NCI-H187 (cell line): ENCODE measurements at regions not wholly inside any gene's neighbourhood (a gene's known extent, or its start where the extent isn't known, plus 50 kb on each side); places are given as distances from the start of the nearest gene placed in this dataset.

Experiments used
- DNase-seq, 2 experiments: peaks; one replicate each; lab custom pipeline; 2025; lab: John Stamatoyannopoulos, UW

DNA sequence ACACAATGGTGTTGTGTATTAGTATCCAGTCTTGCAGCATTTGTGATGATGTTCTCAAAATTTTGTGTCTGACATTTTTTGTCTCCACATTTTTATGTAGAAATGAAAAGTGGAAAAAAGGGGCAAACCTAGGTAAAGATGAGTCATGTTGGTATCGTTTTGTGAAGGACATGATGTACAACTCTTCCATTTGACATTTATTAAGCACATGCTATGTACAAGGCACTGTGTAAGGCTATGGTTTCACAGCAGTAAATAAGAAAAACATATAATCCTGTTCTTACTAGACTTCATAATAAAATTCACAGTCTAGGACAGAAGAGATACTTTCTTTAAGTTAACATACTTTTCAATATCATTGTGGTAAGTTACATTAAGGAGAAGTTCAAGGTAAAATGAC, 143.5 kb upstream of the CNTN4 start:
- DNase-seq, result no peak

DNA sequence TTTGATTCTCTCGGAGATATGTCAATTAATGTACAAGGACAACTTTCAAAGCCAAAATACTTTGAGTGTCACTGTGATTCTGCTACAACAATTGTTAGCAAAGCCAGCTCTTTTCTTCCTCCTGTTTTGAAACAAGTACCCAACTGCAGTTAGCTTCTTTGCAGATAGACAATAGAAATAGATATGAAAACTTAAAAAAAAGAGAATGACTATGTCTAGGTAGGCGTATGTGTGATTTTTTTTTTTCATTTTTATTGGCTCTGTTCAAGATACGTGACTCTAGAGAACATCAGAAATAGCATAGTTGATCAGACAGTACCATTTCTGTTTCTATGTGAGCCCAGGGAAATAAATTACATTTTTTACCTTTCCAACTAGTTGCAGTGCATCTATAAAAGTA, 142.9 kb upstream of the CNTN4 start:
- no peak for DNase-seq

DNA sequence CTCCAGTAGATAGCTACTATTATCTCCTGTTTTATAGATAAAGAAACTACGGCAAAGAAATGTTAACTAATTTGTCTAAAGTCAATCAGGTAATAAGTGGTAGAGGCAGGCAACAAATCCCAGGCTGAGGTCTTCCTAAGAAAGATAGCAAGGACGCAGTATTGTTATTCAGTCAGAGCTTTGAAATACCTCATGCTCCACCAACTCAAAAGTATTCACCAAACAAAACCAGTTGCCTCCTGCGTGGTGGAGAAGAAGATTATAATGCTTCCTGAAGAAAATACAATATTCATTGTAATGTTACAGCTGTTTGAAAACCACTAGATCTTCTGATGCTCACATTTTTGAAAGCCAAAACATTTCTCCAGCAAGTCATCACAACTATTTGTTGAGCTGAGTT, 138.2 kb upstream of the CNTN4 start:
- no peak for DNase-seq

DNA sequence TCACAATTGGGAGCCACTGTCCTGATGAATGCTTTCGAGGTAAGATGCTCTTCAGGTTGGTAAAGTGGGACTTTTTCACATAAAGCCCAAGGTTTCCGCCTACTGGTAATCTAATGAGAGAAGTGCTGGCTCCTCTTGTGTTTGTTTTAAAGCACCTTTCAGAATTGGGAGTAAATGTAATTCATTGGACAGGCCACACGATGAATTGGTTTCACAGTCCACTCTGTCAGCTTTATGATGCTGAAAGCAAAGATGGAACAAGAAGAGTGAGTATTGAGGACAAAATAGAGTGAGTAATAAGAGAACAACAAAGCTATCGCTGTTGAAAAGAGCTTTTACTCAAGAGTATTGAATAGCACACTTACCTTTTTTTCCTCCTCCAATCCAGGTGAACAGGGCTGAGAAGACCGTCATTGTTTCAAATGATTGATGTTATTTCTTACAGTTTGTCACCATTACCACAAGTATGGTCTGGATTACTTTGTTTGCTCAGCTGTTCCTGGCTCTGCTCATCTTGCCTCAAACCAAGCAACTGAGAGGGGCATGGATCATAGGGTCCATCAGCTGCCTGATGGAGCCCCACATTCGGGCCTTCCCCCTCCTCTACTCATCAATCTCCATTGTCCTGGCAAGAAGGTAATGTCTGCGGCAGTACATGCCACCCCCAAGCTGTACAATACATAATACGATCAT, 136.1 kb upstream of the CNTN4 start:
- DNase-seq, result peak; percentile 78 to 83

DNA sequence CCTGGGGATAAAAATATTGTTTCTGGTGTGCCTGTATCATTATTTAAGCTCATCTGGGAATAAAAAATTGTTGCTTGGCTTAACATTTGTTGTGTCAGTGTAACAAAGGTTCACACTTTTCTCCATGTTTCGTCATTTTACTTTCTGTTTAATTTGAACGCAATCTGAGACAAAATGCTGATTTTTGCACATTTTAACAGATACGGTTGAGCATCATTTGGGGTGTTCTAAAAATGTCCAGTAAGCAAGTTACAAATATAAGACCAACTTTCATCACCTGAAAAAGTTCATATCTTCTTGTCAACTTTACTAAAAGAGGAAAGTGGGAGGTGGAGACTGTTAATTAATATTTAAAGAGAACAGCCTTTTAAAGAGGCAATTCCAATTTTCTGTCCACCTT, 134.8 kb upstream of the CNTN4 start:
- no peak for DNase-seq

DNA sequence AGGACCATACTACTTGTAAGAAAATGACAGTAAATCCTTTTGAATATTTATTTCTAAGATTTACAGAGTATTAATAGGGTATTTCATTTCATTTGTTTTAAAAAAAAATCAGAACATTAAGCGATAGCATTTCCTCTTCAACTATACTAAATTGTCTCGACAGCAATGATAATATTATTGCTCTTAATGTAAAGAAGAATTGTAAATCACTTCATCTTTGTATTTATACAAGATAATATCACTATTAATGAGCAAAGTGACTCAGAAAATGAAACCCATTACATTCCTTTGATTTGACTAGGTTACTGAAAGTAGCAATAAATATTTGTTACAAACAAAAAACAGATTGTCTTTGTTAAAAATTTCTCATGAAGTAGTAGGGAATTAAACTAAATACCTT, 131.1 kb upstream of the CNTN4 start:
- no peak for DNase-seq

DNA sequence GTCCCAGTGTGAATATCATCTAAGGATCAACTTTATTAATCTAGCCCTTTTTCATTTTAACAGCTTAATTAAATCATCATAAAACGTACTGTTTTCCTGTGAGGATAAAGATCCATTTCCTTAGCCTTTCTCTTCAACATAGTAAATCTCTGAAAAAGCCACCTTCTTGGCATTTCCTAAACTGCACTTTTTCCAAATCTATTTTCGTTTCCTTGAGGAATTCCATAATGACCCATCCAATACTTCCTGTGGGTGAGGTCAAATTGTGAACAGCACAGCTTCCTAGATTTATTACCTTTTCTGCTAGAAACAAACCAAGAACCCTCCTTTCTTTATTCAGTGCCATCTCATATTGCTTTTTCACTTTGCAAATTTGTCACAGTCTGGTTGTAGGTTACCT, 129.4 kb upstream of the CNTN4 start:
- no peak for DNase-seq

DNA sequence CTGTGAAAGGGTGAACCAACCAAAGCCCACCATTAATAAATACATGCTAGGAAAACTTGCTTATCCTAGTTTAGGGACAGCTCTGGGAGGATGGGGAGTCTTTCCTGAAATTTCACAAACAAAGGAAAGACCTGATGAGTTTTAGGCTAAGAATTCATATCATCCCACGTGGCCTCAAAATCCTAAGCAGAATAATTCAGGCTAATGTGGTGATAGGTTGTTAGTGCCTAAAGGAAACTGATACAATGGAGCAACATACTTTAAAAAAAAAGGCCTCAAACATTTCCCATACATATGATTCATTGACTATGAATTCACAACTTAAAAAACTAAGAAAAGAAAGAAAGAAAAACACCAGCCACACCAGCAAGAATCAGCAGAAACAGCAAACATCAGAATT, 126.9 kb upstream of the CNTN4 start:
- no peak for DNase-seq

DNA sequence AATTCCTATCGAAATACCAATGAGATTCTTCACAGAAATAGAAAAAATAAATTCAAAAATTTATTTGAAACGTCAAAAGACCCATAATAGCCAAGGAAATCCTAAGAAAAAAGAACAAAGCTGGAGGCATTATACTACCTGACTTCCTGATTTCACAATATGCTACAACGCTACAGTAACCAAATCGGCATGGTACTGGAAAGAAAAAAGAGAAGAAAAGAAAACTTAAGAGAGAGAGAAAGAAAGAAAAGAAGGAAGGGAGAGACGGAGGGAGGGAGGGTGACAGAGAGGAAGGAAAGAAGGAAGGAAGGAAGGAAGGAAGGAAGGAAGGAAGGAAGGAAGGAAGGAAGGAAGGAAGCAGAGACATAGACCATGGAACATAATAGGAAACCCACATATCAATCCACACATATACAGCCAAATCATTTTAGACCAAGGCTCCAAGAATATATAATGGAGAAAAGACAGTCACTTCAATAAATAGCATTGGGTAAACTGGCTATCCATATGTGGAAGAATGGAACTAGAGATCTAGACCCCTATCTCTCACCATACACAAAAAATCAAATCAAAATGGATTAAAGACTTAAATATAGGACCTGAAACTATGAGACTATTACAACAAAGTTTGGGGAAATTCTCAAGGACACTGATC, 118.6 kb upstream of the CNTN4 start:
- no peak for DNase-seq

DNA sequence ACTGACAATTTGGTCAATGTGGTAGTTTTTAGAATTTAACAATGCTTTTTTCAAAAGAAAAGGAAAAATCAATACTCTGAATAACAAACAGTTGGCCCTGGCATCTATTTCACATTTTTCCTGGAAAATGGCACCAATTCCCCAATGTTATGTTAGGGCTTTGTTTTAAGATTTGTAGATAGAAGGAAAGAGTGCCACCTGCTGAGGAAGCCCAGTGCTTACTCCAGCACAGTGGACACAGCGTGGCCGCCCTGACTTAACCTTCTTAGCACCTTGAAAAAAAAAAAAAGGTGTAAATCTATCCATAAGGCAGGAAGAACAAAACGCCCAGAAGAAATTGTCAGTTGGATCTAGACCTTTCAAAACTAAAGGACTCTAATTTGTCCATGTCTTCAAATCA, 110.7 kb upstream of the CNTN4 start:
- DNase-seq, result no peak

DNA sequence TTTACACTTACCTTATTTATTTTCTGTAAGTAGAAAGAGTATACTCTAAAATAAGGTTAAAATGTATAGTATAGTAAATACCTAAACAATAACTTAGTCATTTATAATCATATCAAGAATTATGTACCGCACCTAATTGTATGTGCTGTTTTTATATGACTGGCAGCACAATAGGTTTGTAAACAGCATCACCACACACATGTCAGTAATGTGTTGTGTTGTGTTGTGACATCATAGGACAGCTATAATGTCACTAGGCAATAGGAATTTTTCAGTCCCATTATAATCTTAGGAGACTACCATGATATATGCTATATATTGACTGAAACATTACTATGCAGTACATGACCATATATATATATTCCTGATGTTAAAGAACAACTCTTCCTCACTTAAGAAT, 99.9 kb upstream of the CNTN4 start:
- no peak for DNase-seq

DNA sequence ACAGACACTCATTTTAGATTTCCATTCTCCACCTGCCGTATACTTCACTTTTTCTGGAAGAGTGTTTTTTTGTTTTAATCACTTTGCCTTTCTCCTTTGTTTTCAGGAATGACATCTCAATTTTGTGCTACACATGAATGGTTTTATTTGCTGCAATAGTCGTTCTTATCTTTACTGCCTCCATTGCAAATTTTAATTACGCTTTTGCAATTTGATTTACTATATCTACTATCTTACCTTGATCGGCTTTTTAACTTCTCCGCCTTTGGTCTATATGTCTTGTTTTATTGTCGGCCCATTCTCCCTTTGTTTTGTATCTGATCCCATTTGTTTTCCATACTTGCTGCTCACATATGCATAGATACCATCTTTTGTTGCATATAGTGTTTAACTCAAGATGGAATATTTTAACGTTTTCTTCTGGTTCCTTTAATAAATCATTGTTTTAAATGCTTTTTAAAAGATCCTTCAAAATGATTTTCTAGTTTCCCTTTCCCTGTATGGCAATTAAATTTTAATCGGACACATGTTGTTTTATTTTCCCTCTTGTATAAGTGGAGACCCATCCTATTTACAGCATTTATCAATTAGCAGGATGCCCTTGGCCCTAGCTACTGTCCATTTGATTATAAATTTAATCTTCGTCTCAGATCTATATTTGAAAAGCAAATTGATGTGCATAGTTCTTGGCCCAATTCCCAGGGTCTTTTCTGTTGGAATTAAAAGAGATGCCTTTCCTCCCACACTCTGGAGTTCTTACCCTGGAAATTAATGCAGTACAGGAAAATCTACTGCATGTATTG, 97.2 kb upstream of the CNTN4 start:
- DNase-seq, result no peak

DNA sequence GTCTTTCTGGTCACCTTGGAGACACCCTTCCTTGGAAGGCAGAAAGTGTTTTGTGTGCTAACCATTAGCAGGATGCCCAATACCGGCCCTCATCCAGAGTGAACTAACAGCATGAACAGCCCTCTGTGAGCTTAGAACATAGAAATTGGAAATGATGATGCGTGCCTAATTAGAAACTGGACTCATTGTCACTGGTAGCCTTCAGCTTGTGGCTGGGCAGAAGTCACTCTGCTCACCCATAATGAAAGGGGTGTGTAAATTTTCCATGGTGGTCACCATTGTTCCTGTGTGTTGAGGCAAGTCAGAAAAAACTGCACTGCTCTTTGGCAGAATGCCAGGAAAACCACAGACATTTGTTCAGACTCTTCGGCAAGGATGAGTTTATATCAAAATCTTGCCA, 74.7 kb upstream of the CNTN4 start:
- peak; percentile 3 to 30 for DNase-seq

DNA sequence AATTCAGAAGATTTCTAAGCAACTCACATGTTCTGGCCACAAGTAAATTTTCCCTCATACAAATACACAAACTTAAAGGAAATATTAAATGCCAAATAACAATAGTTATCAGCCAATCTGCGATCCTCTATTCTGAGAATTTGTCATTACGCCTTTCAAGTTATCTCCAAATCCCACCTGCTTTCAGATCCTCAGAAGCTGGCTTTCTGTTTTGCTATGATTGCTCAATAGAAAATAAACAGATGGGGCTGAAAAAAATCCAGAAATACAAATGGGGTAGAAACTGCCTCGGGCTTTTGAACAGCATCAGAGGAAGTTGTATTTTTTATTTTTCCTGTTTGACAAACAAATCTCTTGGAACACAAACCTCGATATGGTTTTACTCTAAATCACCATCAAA, 74.0 kb upstream of the CNTN4 start:
- DNase-seq, result no peak

DNA sequence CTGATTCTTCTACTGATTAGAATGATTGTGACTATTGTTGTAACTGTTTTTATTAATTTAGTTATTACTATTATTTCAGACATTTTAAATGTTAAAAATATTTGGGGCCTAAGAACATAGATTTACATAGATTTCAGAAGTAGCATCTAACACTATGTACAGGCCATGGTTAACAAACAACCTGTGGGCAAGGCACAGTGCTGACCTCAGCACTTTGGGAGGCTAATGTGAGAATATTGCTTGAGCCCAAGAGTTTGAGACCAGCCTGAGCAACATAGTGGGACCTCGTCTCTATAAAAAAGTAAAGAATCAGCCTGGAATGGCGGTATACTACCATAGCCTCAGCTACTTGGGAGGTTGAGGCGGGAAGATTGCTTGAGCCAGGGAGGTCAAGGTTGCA, 69.1 kb upstream of the CNTN4 start:
- no peak for DNase-seq

DNA sequence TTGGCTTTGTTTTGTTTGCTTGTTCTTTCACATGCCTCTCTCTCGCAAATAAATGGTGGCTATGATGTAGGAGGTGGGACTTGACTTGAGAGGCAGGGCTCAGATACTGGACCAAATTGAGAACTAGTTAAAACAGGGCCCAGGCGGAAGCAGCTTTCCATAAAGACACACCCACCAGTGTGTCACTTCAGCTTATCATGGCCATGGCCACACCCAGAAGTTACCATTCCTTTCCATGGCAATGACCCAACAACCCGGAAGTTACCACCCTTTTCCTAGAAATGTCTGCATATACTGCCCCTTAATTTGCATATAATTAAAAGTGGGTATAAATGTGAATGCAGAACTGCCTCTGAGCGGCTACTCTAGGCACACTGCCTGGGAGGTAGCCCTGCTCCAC, 62.6 kb upstream of the CNTN4 start:
- DNase-seq, result no peak

DNA sequence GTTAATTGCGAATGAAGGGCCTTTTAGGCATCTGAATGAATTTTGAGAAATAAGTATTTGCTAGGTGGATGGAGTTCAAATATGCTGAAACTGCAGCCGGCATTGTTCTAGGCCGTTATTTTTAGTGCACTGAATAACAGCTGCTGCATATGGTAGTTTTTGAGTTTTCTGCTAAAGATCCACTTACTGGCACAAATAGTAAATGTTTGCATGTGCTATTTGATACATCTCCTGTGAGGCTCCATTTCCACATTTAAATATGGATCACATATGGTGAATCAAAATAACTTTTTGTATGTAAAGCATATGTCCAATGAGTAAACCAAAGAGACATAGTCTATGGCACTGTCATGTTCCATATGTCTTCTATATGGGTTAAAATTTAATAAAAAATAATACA, 56.7 kb upstream of the CNTN4 start:
- no peak for DNase-seq
